Hematopoietic multipotent progenitor cell (in vitro differentiated cells): ENCODE measurements at regions not wholly inside any gene's neighbourhood (a gene's known extent, or its start where the extent isn't known, plus 50 kb on each side); places are given as distances from the start of the nearest gene placed in this dataset.

Experiments used
- DNase-seq, 3 donors: peaks; one replicate each; pipeline ENCODE4 v3.0.0-alpha.2; 2011 to 2015; ENCODE audit warnings: low read depth in 2 of 3, low spot score in 2 of 3

GRCh38 chr4:32574803-32575202 is 1854.6 kb downstream of the PCDH7 start:
- DNase-seq, result no peak

DNA sequence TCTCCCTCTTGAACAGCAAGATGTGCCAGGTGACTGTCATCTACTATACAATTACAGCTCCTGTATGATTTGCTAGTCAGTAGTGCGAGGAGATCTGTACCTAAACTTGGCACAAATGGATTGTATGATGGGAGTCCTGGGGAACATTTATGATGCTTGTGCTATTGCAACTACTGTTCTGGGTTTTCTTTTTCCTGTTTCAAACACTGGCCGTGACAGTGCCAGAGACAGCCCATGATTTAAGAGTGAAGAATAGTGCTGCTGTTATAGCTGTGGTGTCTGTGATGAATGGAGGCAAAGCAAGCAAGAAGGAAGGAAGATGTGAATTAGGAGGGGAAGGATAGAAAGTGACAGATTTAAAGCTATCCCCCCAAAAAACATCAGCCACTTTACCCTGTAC is 1868.9 kb downstream of the PCDH7 start:
- DNase-seq, result no peak

DNA sequence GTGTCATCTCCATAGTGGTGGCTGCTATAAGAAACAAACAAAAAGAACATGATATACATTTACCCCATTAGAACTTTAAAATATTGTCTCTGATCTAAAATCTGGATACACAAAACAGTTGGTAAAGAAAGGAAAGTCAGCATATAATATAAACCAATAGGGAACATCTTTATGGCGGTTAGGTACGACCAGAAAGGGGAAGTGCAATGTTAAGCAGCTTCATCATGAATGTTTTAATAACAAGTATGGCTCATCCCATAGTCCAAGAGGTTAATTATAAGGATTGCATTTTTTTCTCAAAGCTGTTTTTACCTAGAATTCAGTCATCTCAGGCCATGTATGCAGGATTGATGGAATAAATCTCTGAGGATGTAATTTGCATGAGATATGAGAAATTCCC is 1869.7 kb downstream of the PCDH7 start:
- no peak for DNase-seq

DNA sequence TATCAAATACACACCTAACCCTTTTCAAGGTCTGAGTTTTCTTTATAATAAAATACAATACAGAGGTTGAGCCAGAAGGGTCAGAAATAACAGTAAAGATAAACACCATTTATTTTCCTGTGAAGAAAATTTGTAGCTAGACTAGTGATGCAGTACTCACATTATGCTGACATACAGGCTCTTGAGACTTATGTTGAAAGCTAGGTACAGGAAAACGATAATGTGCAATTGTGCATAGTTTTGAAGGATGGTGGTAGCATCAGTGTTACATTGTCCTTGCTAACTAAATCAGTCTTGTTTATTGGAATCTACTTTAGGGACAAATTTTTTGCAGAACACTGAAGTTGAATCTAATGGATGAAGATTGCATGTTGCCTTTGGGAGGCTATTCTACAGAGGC is 1877.2 kb downstream of the PCDH7 start:
- DNase-seq, result no peak

DNA sequence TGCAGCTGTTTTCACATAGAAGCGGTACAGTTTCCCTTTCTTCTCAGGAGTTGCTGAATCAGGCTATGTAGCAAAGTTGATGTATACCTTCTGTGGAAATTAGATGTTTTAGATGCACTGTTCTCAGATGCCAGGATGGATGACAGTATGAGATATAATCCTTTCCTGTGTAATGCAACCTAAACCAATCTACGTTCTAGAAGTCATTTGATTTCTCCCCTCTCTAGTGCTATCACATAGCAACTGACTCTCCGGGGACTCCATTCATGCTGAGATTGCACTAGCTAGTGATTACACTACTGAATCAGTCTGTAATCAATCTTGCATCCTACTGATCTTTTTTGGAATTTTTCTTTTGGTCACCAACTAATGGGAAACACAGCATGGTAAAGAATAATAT is 1881.7 kb downstream of the PCDH7 start:
- DNase-seq, result no peak

GRCh38 chr4:32607978-32608377 is 1887.8 kb downstream of the PCDH7 start:
- no peak for DNase-seq

GRCh38 chr4:32624943-32625603 is 1904.9 kb downstream of the PCDH7 start:
- no peak for DNase-seq

- DNase-seq, result no peak
Observed at GRCh38 chr4:32625687-32626337, 1905.6 kb downstream of the PCDH7 start.

GRCh38 chr4:32631831-32632230 is 1911.7 kb downstream of the PCDH7 start:
- DNase-seq, result no peak

DNA sequence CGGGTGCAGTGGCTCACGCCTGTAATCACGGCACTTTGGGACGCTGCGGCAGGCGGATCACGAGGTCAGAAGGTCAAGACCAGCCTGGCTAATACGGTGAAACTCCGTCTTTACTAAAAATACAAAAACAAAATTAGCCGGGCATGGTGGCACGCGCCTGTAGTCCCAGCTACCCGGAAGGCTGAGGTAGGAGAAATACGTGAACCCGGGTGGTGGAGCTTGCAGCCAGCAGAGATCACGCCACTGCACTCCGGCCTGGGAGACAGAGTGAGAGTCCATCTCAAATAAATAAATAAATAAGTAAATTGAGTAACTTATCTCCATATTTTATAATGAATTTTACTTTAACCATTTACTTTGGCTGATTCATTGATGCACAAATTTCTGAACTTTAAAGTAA is 1913.3 kb downstream of the PCDH7 start:
- no peak for DNase-seq

DNA sequence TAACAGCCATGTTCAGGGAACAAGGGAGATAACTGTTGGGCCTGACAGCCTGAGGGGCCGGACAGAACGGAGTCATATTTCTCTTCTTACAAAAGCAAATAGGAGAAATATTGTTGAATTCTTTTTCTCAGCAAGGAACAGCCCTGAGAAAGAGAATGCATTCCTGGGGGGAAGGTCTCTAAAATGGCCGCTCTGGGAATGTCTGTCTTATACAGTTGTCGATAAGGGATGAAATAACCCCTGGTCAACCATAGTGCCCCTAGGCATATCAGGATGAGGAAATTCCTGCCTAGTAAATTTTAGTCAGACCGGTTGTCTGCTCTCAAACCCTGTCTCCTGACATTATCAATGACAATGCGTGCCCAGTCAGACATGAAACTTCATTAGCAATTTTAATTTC is 1925.5 kb downstream of the PCDH7 start:
- no peak for DNase-seq

GRCh38 chr4:32658019-32658418 is 1937.8 kb downstream of the PCDH7 start:
- DNase-seq, result no peak

- no peak for DNase-seq
Observed at GRCh38 chr4:32661229-32661628, 1941.1 kb downstream of the PCDH7 start.

GRCh38 chr4:32662803-32663202 is 1942.6 kb downstream of the PCDH7 start:
- DNase-seq, result no peak

DNA sequence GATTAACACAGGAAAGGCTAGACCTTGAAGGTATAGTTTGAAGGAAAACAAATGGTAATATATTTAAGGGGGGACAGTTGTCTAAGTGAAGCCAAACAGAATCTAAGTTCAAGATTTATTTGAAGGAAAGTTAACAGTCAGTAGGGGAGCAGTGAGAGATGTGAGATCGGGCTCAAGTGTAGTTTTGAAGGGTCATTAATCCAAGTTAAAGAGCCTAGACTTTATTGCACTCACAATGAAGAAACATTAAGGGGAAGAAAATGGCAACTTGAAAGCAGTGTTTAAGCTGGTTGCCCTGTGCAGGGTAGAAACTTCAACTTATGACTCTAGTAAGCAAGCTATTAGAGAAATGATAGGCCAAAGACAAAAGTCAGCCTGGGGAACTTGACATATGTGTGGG is 1952.2 kb downstream of the PCDH7 start:
- no peak for DNase-seq

GRCh38 chr4:32680946-32681345 is 1960.8 kb downstream of the PCDH7 start:
- DNase-seq, result no peak

DNA sequence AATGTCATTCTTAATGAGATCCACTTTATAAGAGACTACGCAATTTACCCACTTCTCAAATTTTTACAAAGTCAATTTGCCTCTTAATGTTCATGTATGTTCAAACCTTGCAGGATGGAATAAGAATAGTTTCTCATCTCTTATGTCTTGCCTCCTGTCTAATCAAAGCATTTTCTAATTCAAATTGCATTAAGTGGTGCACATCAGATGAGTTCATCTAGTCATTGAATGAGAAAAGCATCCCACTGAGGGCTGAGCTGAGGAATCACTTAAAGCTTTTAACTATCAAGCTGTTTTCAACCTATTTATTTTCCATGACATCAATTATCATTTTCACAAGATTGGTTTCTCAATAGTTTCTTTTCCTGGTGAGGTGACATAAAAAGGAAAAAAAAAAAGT is 1964.0 kb downstream of the PCDH7 start:
- no peak for DNase-seq

- no peak for DNase-seq
Observed at GRCh38 chr4:32686123-32686522, 1966.0 kb downstream of the PCDH7 start.

- DNase-seq, result no peak
Observed at GRCh38 chr4:32689518-32689917, 1969.3 kb downstream of the PCDH7 start.

DNA sequence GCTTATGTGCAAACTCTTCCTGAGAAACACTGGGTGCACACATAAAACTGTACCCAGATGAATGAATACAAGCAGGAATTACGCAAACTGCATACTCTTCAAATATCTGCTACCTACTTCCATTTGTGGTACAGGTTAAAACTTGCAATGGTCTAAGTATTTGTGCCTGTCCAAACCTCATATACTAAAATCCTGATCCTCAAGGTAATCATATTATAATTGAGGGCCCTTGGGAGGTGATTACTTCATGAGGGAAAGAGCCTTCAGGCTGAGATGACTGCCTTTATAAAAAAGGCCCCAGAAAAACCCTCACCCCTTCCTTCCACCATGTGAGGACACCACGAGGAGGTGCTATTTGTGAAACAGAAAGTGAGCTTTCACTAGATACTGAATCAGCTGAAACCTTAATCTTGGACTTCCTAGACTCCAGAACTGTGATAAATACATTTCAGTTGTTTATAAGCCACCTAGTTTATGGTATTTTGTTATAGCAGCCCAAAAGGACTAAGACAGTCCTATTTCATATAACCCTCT is 1977.2 kb downstream of the PCDH7 start:
- no peak for DNase-seq

GRCh38 chr4:32700838-32701237 is 1980.7 kb downstream of the PCDH7 start:
- DNase-seq, result no peak

DNA sequence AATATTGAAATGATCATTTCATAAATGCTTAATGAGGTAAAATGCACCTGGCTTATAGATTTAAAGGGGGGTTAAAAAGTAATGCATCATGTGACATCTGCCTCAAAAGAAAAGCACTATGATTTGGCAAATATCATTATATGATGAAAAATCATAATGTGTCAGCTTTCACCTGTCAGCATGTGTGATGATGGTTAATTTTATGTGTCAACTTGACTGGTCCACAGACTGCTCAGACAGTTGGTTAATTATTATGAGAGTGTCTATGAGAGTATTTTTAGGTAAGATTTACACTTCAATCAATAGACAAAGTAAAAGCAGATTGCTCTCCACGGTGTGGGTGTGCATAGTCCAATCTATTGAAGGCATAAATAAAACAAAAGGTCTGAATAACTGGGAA is 1986.7 kb downstream of the PCDH7 start:
- no peak for DNase-seq
